ENCODE measurements at regions not wholly inside any gene's neighbourhood (a gene's known extent, or its start where the extent isn't known, plus 50 kb on each side); places are given as distances from the start of the nearest gene placed in this dataset.
"Not testable (repeated sequence)": the region's sequence is repeated elsewhere in the genome, so short reads cannot be mapped to it uniquely, and the experiment has no call there.

- no peaks in the 10 kb centered on the region for H3K4me1 Mint-ChIP-seq
- H3K9me3 Mint-ChIP-seq, result no peaks in the 10 kb centered on the region
- H3K4me3 Mint-ChIP-seq, result no peak overlapping the region
- DNase-seq, result no peak
- no peaks in the 10 kb centered on the region for H3K36me3 Mint-ChIP-seq (ENCODE audit: low read depth)
- H3K27me3 Mint-ChIP-seq, result peaks cover 3% of the 10 kb centered on the region
- no peak overlapping the region for H3K27ac Mint-ChIP-seq
- no peak for ATAC-seq
Observed at GRCh38 chr13:78868991-78869390, 210.0 kb upstream of the OBI1 start.

GRCh38 chr13:78867655-78868054 lies 208.7 kb upstream of the OBI1 start:
- ATAC-seq (no peak), DNase-seq (no peak)
- Mint-ChIP-seq H3K27me3 (no peaks in the 10 kb centered on the region), H3K27ac (no peak overlapping the region), H3K4me3 (no peak overlapping the region), H3K36me3 (ENCODE audit: low read depth) (no peaks in the 10 kb centered on the region), H3K9me3 (no peaks in the 10 kb centered on the region), H3K4me1 (no peaks in the 10 kb centered on the region)

- not testable (repeated sequence) for DNase-seq; H3K27ac Mint-ChIP-seq; H3K9me3 Mint-ChIP-seq; H3K4me3 Mint-ChIP-seq; H3K4me1 Mint-ChIP-seq; H3K27me3 Mint-ChIP-seq; ATAC-seq; H3K36me3 Mint-ChIP-seq (ENCODE audit: low read depth)
Observed at GRCh38 chr13:78866076-78866475, 207.1 kb upstream of the OBI1 start.

GRCh38 chr13:78862446-78862845 lies 203.5 kb upstream of the OBI1 start:
- no peak for DNase-seq
- no peaks in the 10 kb centered on the region for H3K27me3 Mint-ChIP-seq
- no peaks in the 10 kb centered on the region for H3K4me1 Mint-ChIP-seq
- H3K27ac Mint-ChIP-seq, result no peak overlapping the region
- no peak overlapping the region for H3K4me3 Mint-ChIP-seq
- no peaks in the 10 kb centered on the region for H3K9me3 Mint-ChIP-seq
- no peak for ATAC-seq
- no peaks in the 10 kb centered on the region for H3K36me3 Mint-ChIP-seq (ENCODE audit: low read depth)

GRCh38 chr13:78852709-78853108 lies 193.8 kb upstream of the OBI1 start:
- ATAC-seq, result no peak
- no peaks in the 10 kb centered on the region for H3K27me3 Mint-ChIP-seq
- peaks cover 15% of the 10 kb centered on the region for H3K9me3 Mint-ChIP-seq
- no peak overlapping the region for H3K4me3 Mint-ChIP-seq
- no peak overlapping the region for H3K27ac Mint-ChIP-seq
- H3K4me1 Mint-ChIP-seq, result no peaks in the 10 kb centered on the region
- H3K36me3 Mint-ChIP-seq (ENCODE audit: low read depth), result no peaks in the 10 kb centered on the region
- no peak for DNase-seq

GRCh38 chr13:78845656-78846365 lies 186.9 kb upstream of the OBI1 start:
- H3K36me3 Mint-ChIP-seq (ENCODE audit: low read depth), result no peaks in the 10 kb centered on the region
- DNase-seq (no peak), ATAC-seq (no peak)
- no peaks in the 10 kb centered on the region for H3K9me3 Mint-ChIP-seq
- H3K4me3 Mint-ChIP-seq, result no peak overlapping the region
- no peak overlapping the region for H3K27ac Mint-ChIP-seq
- H3K4me1 Mint-ChIP-seq, result no peaks in the 10 kb centered on the region
- peaks cover 6% of the 10 kb centered on the region for H3K27me3 Mint-ChIP-seq

GRCh38 chr13:78844106-78844505 lies 185.2 kb upstream of the OBI1 start:
- no peaks in the 10 kb centered on the region for H3K36me3 Mint-ChIP-seq (ENCODE audit: low read depth)
- H3K27ac Mint-ChIP-seq, result no peak overlapping the region
- ATAC-seq, result no peak
- no peaks in the 10 kb centered on the region for H3K9me3 Mint-ChIP-seq
- DNase-seq, result no peak
- H3K4me3 Mint-ChIP-seq, result no peak overlapping the region
- no peaks in the 10 kb centered on the region for H3K4me1 Mint-ChIP-seq
- H3K27me3 Mint-ChIP-seq, result peaks cover 6% of the 10 kb centered on the region

GRCh38 chr13:78841358-78841963 lies 182.5 kb upstream of the OBI1 start:
- Mint-ChIP-seq H3K4me3 (no peak overlapping the region), H3K36me3 (ENCODE audit: low read depth) (no peaks in the 10 kb centered on the region), H3K27me3 (peaks cover 6% of the 10 kb centered on the region), H3K4me1 (no peaks in the 10 kb centered on the region), H3K9me3 (no peaks in the 10 kb centered on the region), H3K27ac (no peak overlapping the region)
- DNase-seq (no peak), ATAC-seq (no peak)

- H3K36me3 Mint-ChIP-seq (ENCODE audit: low read depth), result no peaks in the 10 kb centered on the region
- no peak overlapping the region for H3K27ac Mint-ChIP-seq
- ATAC-seq (no peak), DNase-seq (no peak)
- no peak overlapping the region for H3K4me3 Mint-ChIP-seq
- no peaks in the 10 kb centered on the region for H3K4me1 Mint-ChIP-seq
- peaks cover 5% of the 10 kb centered on the region for H3K27me3 Mint-ChIP-seq
- no peaks in the 10 kb centered on the region for H3K9me3 Mint-ChIP-seq
Observed at GRCh38 chr13:78836238-78836784, 177.4 kb upstream of the OBI1 start.

- Mint-ChIP-seq H3K4me1 (no peaks in the 10 kb centered on the region), H3K9me3 (no peaks in the 10 kb centered on the region), H3K27me3 (peaks cover 5% of the 10 kb centered on the region), H3K36me3 (ENCODE audit: low read depth) (no peaks in the 10 kb centered on the region), H3K4me3 (no peak overlapping the region), H3K27ac (no peak overlapping the region)
- ATAC-seq (no peak), DNase-seq (no peak)
Observed at GRCh38 chr13:78832461-78832860, 173.5 kb upstream of the OBI1 start.

- no peak for ATAC-seq
- Mint-ChIP-seq H3K9me3 (no peaks in the 10 kb centered on the region), H3K36me3 (ENCODE audit: low read depth) (no peaks in the 10 kb centered on the region), H3K27me3 (peaks cover 5% of the 10 kb centered on the region), H3K4me3 (no peak overlapping the region), H3K4me1 (no peaks in the 10 kb centered on the region), H3K27ac (no peak overlapping the region)
- DNase-seq, result no peak
Observed at GRCh38 chr13:78830508-78830907, 171.6 kb upstream of the OBI1 start.

GRCh38 chr13:78829821-78830220 lies 170.9 kb upstream of the OBI1 start:
- H3K36me3 Mint-ChIP-seq (ENCODE audit: low read depth), result no peaks in the 10 kb centered on the region
- peaks cover 5% of the 10 kb centered on the region for H3K27me3 Mint-ChIP-seq
- DNase-seq (no peak), ATAC-seq (no peak)
- no peak overlapping the region for H3K4me3 Mint-ChIP-seq
- H3K9me3 Mint-ChIP-seq, result no peaks in the 10 kb centered on the region
- no peaks in the 10 kb centered on the region for H3K4me1 Mint-ChIP-seq
- H3K27ac Mint-ChIP-seq, result no peak overlapping the region

- no peaks in the 10 kb centered on the region for H3K4me1 Mint-ChIP-seq
- H3K27me3 Mint-ChIP-seq, result peaks cover 4% of the 10 kb centered on the region
- ATAC-seq (no peak), DNase-seq (no peak)
- H3K4me3 Mint-ChIP-seq, result no peak overlapping the region
- H3K36me3 Mint-ChIP-seq (ENCODE audit: low read depth), result no peaks in the 10 kb centered on the region
- no peak overlapping the region for H3K27ac Mint-ChIP-seq
- no peaks in the 10 kb centered on the region for H3K9me3 Mint-ChIP-seq
Observed at GRCh38 chr13:78827471-78827870, 168.5 kb upstream of the OBI1 start.

- Mint-ChIP-seq H3K4me3 (no peak overlapping the region), H3K36me3 (ENCODE audit: low read depth) (no peaks in the 10 kb centered on the region), H3K27me3 (no peaks in the 10 kb centered on the region), H3K27ac (no peak overlapping the region), H3K9me3 (no peaks in the 10 kb centered on the region), H3K4me1 (no peaks in the 10 kb centered on the region)
- ATAC-seq, result no peak
- DNase-seq, result no peak
Observed at GRCh38 chr13:78826936-78827335, 168.0 kb upstream of the OBI1 start.

- H3K36me3 Mint-ChIP-seq (ENCODE audit: low read depth), result no peaks in the 10 kb centered on the region
- no peak overlapping the region for H3K4me3 Mint-ChIP-seq
- ATAC-seq (no peak), DNase-seq (no peak)
- no peak overlapping the region for H3K27ac Mint-ChIP-seq
- H3K27me3 Mint-ChIP-seq, result no peaks in the 10 kb centered on the region
- H3K9me3 Mint-ChIP-seq, result no peaks in the 10 kb centered on the region
- no peaks in the 10 kb centered on the region for H3K4me1 Mint-ChIP-seq
Observed at GRCh38 chr13:78826312-78826711, 167.4 kb upstream of the OBI1 start.
